ENCODE measurements at regions not wholly inside any gene's neighbourhood (a gene's known extent, or its start where the extent isn't known, plus 50 kb on each side); places are given as distances from the start of the nearest gene placed in this dataset.

- TF ChIP-seq, protein P1, sequence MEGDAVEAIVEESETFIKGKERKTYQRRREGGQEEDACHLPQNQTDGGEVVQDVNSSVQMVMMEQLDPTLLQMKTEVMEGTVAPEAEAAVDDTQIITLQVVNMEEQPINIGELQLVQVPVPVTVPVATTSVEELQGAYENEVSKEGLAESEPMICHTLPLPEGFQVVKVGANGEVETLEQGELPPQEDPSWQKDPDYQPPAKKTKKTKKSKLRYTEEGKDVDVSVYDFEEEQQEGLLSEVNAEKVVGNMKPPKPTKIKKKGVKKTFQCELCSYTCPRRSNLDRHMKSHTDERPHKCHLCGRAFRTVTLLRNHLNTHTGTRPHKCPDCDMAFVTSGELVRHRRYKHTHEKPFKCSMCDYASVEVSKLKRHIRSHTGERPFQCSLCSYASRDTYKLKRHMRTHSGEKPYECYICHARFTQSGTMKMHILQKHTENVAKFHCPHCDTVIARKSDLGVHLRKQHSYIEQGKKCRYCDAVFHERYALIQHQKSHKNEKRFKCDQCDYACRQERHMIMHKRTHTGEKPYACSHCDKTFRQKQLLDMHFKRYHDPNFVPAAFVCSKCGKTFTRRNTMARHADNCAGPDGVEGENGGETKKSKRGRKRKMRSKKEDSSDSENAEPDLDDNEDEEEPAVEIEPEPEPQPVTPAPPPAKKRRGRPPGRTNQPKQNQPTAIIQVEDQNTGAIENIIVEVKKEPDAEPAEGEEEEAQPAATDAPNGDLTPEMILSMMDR (IDR thresholded peaks at IDR 0.05), result no peak
- no peak for TF ChIP-seq POLR2A (IDR thresholded peaks at IDR 0.05)
Observed at GRCh38 chr9:106737516-106737915, 125.5 kb upstream of the ZNF462 start.
